HG03280 (cell line): ENCODE measurements at regions not wholly inside any gene's neighbourhood (a gene's known extent, or its start where the extent isn't known, plus 50 kb on each side); places are given as distances from the start of the nearest gene placed in this dataset.

Experiments
- ATAC-seq: cut with Tn5 transposase; IDR thresholded peaks from one replicate; pipeline ENCODE4 v1.9.1; 2021; ENCODE audit warnings: mild to moderate bottlenecking, moderate library complexity; ENCODE audit not compliant: unreplicated experiment

- ATAC-seq, result no peak
These were observed 788.2 kb upstream of the ALCAM start for GRCh38 chr3:104578558-104578957.

DNA sequence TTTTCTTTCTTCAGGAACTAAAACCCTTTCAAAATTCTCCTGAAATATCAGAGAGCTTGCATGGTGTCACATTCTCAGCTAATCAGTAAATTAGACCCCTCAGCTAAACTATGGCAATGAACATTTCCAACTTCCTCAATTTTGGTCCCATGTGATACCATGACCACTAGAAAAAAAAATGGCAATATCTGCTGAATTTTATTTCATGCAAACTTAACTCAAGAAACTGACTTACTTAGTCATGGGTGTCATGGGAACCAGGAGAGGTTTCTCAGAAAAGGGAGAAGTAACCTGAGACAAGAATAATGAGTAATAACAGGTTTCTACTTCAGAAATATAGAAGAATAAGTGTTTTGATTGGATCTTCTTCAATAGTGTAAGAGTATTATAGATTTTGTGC is 784.6 kb upstream of the ALCAM start:
- ATAC-seq, result no peak

DNA sequence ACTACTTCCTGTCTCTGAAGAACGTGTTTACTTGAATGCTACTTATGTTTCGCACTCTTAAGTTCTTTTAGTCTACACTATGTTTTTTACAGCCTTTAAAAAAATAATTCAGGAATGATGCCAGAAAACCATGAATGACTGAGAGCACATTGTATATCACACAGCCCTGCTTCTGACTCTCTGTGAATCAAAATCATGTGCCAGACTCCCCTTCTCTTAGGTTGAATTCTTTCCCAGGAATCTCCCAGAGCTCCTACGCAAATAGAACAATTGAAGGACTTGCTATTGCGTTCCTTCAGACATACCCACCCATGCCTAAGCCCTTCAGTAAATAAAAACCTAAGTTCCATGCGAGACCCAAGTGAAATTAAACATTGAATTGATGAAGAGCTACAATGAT is 782.0 kb upstream of the ALCAM start:
- ATAC-seq, result no peak

DNA sequence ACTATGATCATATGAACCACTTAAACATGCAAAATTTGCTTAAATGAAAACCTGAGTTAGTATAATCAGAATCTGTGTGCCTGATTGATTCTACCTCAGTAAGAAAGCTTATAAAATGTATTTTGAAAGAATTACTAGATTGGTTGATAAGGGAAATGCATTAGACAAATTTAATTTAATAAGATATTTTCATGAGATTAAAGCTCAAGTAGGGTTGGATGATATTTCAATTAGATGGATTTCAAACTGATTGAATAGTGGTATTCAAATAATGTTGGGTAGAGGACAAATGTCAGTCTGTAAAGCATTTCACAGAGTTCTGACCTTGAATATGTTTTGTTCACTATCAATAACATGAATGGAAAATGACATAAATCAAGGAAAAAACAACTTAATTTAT is 780.4 kb upstream of the ALCAM start:
- no peak for ATAC-seq

- no peak for ATAC-seq
These were observed 778.3 kb upstream of the ALCAM start for GRCh38 chr3:104588442-104588841.

DNA sequence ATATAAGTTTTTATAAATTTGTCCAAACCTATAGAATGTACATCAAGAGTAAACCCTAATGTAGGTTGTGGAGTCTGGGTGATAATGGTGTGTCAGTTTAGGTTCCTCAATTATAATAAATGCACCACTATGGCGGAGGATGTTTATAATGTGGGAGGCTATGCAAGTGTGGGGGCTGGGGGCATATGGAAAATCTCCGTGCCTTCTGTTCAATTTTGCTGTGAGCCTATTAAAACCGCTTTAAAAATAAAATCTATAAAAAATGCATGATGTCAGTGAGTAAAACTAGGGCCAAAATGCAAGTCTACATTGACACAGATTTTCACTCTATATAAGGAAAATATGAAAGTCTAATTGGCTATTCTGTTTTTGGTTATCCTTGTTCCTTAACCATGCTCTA is 774.9 kb upstream of the ALCAM start:
- no peak for ATAC-seq

GRCh38 chr3:104594491-104594890 is 772.2 kb upstream of the ALCAM start:
- ATAC-seq, result no peak

DNA sequence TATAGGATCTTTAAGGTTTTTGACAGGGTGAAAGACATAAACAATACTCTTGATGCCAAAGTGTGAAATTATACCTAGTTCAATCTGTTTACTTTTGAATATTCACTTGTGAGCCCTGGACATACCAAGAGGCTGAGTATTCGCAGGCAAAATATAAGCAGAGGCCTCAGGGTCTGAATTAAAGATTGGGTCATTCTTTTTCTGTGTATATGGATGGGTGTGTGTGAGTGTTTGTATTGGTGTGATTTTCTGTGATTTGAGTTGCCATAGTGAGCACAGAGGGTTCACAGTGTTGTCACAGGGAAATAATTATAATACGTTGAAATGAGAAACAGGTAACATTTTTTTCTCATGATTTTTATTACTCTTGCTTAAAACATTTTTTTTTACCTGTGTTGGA is 770.7 kb upstream of the ALCAM start:
- ATAC-seq, result no peak

- ATAC-seq, result no peak
These were observed 770.2 kb upstream of the ALCAM start for GRCh38 chr3:104596551-104596950.

DNA sequence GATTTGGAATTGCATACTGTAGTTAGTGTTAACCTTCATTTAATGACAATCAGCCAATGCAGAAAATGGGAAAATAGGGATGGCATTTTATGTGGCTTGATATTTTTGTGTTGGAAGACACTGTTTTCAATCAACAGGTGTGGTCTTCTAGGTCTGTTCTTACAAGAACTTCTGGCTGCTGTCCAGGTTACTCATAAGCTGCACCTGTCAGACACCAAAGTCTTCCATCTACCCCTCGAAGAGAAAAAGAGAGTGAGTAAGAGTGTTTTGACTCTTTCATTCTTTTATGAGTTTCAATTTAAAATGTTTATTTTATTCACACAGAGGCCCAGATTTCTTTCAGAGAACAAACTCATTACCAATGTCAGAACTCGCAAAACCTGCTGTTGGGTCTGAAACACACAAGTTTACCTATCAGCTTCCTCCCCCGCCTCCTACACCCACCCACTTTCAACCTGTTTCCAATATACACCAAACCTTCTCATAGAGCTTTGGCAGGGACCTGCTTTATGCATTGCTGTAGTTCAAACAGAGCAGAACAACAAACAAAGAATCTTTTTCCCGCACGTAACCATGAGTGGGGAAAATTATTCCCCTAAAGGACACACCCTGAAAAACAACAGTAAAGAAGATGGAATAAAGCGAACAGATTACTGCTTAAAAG is 767.7 kb upstream of the ALCAM start:
- ATAC-seq, result no peak

- no peak for ATAC-seq
These were observed 762.2 kb upstream of the ALCAM start for GRCh38 chr3:104604326-104605010.

- ATAC-seq, result no peak
These were observed 759.9 kb upstream of the ALCAM start for GRCh38 chr3:104606812-104607211.

DNA sequence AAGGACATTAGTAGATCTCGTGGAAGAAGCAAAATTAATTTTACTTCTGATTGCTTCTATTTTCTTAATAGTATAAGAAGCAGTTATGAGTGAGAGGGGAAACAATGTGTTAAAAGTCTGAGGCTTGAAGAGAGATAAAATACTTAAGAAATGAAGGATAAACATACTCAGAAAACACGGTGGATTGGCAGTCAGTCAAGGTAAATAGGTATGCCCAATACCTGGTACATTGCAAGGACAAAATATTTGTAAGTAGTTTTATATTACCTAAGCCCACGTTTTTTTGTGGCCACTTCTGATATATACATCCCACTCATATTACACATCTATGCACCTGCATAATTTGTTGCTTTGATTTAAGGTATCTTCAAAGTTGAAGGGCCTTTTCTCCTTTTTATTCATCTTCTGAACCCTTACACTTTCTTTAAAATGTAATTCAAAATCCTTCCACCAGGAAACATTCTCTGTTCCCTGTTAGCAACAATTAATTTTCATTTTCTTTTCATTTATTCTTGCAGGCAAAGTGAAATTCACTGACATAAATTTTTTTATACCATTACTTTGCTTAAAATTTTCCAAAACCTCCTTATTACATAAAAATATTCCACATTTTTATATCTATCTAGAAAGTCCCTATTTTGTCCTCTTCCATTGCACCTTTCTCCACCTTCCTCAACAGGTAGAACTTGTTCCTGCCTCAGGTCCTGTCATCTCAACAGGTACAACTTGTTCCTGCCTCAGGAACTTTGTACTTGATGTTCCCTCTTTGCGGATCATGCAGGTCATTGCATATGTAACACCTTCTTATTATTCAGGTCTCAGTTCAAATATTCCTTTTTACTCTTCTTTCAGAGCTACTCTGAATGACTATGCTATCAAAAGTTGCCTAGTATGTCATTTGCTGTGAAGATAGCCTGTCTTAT is 755.7 kb upstream of the ALCAM start:
- no peak for ATAC-seq

DNA sequence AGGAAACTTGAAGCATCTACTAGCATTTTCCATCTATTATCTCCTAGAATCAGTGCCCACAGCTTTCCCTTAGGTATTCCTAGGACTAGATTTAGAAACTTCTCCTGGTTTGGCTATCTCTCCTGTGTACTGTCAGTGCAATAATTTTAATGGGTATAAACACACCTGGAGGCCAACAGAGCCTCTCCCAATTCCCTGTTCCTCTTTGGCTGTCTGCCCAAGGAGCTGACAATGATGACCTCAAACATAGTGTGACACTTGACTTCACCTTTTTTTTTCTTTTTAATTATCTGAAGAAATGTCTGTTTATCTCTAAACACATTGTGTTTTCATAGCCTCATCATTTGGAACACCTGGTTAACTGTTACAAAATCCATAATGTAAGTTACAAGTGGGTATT is 754.5 kb upstream of the ALCAM start:
- no peak for ATAC-seq

DNA sequence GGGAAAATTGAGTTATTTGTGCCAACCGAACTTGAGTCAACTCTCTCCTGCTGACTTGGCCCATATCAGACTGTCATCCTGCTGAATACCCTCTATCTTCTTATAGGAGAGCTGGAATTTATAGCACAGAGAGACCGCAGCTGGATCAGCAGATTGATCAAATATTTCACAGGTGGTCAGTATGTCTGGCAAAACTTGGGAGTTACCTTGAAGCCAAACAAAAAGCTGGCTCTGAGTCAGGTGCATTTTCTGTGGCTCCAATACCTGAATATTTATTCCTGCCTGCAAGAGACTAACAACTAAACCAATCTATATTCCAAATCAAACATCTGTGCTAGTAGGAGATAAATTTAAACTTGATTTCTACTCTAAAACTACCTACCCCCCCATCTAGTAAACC is 752.1 kb upstream of the ALCAM start:
- no peak for ATAC-seq

DNA sequence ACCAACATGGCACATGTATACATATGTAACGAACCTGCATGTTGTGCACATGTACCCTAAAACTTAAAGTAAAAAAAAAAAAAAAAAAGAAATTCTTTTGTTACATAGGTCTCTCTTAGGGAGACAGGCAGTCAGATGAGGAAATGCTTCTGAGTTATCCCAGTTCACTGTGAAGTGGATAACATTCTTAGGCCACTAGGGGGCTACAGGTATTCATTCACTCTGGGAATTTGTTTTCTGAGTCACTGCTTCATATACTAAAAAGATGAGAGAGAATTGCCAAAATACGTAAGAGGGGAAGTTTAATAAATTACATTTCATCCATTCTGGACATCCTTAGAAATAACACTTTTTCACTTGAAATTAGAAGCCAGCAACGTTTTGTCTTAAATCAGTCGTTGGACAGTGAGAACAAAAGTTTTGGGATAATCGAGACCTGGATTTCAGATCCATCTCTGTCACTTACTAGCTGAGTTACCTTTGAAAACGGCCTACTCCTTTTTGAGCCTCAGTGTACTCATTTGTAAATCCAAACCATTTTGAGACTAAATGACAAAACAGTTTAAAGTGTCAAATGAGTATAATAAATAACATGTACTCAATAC is 738.4 kb upstream of the ALCAM start:
- peak; percentile 77 for ATAC-seq

- no peak for ATAC-seq
These were observed 737.7 kb upstream of the ALCAM start for GRCh38 chr3:104629038-104629437.

DNA sequence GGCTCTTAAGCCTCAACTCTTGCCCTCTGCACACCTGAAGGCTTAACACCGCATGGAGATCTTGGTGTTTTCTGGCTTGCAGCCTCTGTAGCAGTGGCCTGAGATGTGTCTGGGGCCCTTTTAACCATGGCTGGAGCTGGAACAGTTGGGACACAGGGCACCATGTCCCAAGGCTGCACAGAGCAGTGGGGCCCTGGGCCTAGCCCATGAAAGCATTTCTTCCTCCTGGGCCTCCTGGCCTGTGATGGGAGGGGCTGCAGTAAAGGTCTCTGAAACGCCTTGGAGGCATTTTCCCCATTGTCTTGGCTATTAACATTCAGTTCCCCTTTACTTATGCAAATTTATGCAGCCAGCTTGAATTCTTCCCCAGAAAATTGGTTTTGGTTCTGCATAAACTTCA is 735.5 kb upstream of the ALCAM start:
- ATAC-seq, result no peak

DNA sequence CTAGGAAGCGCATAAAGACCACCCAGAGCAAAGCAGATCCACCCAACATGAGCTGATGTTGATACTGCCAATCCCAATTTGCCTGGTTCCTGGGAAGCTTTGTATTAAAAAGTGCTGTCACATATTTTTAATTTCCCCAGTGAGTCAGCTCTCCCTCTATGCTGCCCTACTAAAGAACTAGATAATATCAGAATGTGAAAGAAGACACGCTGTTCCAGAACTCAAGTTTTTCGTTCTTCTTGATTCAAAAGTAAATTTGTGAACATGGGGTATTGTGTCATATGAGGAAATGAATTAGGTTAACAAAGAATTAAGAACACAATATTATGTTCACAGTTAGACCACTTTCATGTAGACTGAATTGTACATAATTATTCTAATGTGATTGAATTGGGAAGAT is 734.2 kb upstream of the ALCAM start:
- ATAC-seq, result no peak

DNA sequence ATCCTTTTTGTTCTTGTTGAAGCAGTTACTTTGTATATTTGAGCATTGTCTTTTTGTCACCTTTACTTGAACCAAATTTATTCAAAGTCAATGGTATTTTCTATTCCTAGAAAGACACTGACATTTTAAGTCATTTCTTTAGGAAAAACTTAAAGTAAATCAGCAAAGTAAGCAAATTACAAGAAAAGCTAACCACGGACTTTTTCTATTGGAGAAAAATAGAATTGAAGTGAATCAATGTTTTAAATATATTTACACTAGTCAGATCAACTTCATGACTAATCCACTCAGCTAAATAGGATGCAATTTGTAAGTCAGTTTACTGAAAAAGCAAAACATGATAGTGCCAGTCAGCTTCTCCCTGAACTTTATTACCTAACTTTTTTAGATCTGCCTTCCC is 733.8 kb upstream of the ALCAM start:
- ATAC-seq, result no peak

DNA sequence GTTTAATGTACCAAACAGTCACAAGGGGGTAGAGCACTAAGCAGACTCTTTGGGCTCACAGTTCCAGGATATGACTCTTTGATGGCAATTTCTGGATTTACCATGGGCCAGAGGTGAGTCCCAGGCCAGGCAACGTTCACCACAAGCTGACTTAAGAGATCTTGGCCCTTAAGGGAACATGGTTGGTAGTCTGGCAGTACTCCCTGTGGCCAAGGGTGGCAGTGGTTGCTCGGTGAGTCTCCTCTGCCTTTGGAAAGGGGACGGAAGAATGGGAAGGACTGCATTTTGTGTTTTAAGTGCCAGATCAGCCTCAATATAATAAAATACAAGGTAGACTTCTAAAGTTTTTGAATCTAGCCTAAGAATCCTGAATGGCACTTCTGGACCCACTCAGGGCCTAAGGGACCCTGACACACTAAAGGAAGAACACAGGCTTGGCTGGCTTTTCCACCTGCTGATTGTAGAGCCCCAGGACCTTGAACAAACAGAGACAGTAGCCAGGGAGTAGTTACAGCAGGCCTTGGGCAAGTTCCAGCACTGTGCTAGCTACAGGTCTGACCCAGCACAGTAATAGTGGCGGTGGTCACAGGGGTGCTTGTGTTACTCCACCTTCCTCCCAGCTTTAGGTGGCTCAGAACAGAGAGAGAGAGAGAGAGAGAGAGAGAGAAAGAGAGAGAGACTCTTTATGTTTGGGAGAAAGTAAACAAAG is 730.7 kb upstream of the ALCAM start:
- no peak for ATAC-seq
